ENCODE measurements at regions not wholly inside any gene's neighbourhood (a gene's known extent, or its start where the extent isn't known, plus 50 kb on each side); places are given as distances from the start of the nearest gene placed in this dataset.

DNA sequence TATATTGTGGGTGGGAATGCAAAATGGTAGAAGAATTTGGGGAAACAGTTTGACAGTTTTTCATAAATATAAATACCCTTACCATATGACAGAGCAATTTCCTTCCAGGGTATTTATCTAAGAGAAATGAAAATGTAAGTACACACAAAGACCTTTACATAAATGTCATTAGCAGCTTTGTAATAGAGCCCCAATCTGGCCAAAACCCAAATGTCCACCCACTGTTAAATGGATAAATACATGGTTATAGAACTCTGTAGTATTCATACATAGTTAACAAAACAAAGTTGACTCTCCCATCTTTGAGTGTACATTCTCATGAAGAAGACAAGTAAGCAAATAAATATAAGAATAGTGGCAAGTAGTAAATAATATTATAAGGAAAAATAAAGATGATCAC lies 514.8 kb upstream of the NOX3 start:
- no peak for FAIRE-seq

DNA sequence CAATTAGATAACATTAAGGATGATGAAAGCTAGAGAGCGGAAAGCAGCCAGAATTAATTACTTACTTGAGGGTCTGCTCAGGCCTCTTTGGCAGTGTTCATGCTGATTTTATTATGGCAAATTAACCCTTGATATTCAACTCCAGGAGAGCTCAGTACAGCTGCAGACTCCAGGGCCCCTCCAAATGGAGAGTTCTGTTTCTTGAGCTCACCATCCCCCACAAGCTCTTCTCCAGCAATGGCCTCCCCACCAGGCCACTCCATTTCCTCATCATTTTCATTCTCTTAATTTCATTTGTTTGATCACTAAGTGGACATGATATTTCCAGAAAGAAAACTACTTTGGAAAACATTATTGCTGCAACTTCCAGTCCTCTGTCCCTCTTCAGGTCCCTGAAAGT lies 513.3 kb upstream of the NOX3 start:
- no peak for FAIRE-seq

DNA sequence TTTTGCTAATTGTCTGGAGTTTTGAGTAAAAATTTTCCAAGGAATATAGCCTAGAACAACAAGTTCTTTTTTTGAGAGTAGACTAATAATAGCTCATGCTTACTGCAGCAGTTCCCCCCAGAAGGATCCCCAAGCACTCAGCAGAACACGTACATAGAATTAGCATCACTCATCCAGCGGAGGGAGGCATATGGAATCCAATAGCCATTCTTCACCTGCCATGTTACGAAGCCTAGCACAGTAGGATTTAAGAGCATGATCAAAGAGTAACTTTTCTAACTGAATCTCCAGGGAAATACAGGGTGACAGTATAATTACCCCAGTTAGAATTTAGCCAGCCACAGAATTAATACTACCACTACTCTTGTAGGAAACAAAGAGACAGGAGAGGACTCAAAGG lies 511.7 kb upstream of the NOX3 start:
- no peak for FAIRE-seq

DNA sequence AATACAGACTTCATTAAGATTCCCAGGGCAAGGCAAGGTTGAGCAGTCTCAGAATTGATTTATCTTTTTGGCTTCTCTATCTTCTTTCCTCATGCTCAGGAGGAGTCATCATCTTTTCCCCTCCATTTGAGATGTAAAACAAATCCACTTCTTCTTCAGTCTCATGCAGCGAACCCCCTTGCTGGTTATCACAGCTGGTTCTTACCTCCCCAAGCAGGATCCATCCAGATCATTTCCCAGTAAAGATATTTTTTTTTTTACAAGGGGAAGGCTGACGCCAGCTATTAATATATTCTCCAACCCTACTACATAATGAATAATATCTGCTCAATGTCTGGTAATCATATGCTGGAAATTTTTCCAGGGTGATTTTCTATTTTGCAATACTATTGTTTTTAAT lies 508.9 kb upstream of the NOX3 start:
- FAIRE-seq = no peak

DNA sequence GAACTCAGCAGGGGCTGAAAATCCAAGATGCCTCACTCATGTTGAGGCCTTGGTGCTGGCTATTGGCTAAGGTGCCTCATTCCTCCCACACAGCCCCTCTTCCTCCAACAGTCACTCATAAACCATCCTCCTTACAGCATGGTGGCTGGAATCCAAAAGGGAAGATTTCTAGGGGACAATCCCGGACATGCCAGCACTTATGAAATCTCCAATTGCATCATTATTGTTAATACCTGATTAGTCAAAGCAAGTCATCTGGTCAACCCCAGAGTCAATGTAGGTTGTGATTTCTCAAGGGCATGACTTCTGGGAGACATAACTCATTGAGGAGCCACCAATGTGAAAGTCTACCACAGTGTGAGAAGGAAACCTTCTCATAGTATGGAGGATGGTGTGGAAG lies 506.6 kb upstream of the NOX3 start:
- no peak for FAIRE-seq

DNA sequence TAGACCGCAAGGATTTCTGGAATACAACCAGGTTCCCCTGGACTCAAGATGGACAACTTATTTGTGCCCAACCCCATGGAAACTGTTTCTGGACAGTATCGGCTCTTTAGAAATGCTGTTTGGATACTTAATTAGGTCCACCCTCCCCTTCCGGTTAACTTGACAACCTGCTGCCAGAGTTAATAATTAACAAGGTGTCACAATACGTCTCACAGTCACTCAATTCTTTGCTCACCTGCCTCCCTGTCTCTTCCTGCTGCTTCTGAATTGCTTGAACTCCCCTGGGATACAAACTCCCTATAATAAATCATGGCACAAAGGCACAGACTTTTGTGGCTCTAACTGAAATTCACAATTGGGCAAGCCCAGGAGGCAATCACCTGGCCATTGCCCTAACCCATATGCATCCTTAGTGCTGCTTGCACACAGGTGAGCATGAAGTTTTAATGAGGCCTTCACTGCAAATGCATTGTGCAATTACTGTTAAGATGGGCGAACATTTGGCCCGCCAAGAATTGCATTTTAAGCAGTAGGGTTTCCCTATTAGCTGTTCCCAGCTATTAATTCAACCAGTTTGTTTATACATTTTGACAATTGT lies 504.4 kb upstream of the NOX3 start:
- no peak for FAIRE-seq

DNA sequence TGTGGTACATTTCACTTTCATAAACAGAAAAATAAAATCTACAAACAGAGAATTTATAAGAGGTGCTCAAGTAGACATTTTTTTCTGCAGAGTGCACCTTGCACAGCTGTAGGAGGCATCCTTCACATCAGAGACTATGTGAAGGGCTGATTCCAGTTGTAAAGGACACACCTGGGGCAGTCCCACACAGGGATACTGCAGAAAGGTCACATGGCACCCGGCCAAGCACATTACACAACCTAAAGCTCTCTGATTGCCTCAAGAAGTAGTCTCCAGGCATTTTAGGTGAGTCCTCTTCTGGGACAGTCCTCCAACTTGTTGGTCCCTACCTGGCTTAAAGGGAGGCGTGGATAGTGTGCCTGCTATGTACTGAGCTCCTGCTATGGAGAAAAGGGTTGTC lies 502.9 kb upstream of the NOX3 start:
- no peak for FAIRE-seq

DNA sequence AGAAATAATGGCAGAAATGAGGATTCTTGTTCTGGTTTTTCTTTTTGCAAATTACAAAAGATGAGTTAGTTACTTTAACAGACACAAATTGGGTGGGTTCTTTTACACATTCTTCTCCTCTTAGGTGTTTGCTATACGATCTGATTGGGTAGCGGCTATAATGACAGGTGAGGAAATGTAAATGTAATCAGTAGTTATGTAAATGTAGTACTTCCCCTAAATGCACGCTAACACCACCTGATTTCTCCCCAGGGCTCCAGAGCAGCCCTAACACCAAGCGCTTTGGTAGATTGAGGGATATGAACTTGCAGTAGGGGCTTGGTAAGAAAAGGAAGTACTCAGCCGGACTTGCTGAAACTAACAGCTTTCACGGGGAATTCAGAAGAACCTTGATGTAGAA lies 499.4 kb upstream of the NOX3 start:
- FAIRE-seq = no peak

DNA sequence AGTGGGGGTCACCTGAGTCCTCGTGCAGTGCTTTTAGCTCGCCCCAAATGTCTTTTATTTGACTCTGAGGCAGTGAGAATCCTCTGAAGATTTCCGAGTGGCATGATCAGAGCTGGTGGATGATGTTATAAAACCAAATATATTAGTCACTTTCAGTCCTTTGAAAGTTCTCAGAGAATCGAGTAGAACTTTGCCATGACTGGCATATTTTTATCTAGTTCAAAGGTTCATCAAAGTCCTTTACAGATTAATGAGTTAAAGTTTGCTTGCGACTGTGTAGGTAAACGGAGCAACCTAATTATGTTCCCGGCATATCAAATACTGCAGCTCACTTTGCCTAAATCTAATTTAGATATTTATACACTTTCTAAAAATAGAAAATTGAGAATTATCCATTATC lies 498.5 kb upstream of the NOX3 start:
- no peak for FAIRE-seq

DNA sequence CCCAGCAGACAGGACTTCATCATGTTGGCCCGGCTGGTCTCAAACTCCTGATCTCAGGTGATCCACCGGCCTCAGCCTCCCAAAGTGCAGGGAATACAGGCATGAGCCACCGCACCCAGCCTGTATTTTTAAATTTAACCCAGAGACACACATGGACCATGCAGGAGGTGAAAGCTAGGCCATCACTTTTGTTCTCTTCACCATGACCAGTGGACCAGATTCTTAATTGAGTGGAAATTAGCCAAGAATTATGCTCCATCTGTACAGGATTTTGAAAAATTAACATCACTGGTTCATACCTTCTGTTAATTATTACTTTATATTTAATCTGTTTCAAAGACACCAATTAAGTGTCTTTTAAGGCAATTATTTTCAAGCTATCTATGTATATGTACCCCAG lies 493.6 kb upstream of the NOX3 start:
- no peak for FAIRE-seq

DNA sequence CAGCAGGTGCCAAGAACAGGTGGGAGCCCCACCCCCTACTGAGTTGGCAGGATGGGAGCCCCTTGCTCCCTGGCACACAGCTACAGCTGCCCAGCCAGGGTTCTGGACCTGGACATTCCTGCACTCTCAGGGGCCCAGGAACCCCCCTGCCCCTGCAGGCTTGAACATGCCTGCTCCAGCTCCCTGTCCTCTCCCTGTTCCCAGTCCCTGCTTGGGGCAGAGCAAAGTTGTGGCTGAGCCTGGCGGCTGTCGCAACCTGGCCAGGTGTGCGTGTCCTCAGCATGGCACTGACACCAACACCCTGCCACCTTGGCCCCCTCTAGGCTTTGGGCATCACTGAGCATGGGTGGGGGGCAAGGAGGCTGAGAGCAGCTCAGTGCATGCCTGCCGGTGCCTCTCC lies 491.2 kb upstream of the NOX3 start:
- no peak for FAIRE-seq

DNA sequence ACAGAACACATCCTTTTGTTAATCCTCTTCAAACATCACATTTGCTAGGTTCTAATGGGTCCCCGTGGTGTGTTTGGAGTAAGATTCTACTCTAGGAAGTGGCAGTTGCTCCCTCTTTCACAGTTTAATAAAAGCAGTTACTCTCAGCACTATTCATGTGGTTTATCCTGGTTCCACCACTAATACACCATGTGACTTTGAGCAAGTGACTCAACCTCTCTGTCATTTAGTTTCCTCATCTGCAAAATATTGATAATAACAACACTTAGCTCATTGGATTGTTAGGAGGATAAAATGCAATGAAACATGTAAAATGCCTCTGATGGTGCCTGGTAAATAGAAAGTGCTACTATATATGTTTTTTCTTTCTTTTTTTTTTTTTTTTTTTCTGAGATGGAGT lies 488.0 kb upstream of the NOX3 start:
- FAIRE-seq = peak; percentile 49

DNA sequence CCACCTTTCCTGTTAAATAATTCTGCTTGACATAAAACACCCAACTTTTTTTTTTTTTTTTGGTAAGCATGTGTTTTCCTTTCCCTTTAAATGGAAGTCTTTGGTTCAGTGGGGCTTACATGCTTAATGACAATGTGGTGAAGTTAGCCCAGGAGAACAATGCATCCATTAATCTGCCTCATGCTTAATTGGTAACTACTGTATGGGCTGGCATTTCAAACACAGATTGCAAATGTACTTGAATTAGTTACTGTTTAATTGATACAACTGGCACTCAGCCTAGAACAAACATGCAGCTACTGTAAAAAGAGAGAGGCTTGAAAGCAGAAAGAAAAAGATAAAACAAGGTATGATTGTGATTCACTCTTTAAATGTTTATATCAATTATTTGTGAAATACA lies 483.6 kb upstream of the NOX3 start:
- peak; percentile 79 for FAIRE-seq

DNA sequence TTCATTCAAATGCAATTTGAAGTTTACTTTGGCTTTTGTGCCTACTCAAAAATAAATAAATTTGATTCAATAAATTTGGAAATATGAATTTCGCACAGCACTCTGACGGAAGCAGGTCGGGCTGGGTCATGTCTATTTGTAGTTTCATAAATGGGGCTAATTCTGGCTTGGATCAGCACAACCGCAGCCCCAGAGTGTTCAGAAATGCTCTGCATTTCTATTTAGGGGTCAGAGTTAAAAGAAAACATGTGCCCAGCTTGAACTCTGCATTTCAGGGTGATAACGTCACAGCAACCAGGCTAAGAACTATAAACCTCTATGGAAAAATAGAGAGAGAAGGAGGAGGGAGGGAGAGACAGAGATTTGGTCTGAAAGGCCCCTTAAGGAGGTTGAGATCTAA lies 480.9 kb upstream of the NOX3 start:
- no peak for FAIRE-seq

DNA sequence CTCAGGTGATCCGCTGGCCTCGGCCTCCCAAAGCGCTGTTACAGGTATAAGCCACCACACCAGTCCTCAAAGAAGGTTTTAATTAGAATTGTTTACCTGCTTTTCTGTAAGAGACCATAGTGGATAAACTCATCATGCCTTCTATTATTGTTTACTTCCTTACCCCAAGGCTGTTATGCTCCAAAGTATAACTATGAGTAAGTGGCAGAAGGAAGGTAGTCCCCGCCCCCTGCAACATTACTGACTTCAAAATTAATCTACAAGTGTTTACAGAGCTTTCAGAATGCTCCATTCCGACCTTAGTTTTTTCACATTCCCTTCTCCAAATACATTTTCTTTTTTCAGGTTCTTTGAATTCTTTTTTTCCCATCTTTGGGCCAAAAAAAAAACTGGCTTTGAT lies 480.5 kb upstream of the NOX3 start:
- no peak for FAIRE-seq

DNA sequence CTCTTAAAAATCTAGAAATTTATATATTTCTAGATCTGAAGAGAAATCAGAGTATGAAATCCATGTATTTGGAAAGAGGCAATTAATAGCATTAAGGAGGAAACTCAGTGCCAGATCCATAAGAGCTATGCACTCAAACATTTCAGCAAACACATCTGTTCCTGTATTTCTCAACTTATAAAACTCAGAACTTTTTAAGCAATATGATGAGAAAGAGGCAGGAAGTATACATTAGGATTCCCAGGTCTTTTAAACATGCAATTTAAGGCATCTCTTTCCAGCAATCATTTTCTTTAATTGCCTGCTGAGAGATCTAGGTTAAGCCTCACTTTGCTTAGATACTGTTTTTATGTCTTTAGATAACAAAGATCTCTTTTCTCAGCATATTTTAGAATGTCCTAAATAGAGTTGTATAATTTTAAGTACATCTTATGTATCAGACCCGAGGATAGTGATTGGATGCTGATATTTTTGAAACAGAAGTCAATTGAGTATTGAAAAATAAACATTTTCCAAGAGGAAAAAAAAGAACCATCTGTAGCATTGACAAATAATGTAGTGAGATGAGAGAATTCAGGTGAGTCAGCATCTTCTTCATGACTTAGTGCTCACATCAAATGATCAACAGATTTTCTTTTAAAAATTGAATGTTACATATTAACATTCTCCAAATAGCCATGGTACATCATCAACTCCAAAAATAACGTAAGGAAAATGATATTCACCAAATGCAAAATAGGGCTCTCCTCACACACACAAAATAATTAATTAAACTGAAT lies 461.4 kb upstream of the NOX3 start:
- FAIRE-seq = no peak

DNA sequence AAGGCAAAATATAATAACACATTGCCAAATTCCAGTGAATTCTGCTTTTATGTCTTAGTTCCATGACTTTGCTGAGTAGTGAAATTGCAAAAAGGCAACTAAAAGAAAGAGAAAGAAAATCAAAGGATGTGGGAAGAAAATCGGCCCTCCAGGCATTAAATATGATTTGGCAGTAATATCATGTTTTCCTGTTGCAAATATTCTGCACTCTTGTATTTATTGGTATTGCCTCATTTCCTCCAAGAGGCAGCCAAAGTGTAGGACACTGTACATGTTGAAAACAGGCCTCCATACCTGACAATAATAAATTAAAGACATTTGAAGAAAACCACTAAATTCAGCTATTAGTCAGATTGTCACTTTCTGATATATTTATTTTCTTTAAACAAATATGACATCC lies 460.0 kb upstream of the NOX3 start:
- FAIRE-seq = no peak

DNA sequence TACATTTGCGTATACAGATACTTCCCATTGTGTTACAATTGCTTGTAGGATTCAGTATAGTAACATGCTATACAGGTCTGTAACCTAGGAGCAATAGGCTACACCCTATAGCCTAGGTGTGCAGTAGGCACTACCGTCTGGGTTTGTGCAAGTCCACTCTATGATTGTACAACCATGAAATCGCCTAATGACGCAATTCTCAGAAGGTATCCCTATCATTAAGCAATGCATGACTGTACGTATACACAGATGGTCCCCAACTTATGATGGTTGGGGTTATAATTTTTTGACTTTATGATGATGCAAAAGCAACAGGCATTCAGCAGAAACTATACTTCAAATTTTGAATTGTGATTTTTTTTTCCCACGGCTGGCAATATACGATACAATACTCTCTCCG lies 458.2 kb upstream of the NOX3 start:
- FAIRE-seq = no peak

DNA sequence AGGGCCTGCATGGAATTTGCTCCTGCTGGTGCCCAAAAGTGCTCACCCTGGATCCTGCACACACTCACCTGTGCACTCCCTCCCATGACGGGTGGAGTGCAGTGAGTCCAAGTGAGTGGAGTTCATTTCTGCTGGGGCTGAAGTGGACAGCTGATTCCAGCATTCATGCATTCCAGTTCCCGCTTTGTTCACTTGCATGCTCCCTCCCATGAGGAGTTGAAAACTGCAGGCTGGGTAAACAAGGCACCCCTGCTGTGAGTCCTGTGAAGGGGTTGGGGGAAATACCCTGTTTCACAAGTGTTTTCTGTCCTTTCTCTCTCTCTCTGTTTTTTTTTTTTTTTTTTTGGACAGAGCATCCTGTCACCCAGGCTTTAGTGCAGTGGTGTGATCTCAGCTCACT lies 454.1 kb upstream of the NOX3 start:
- no peak for FAIRE-seq

DNA sequence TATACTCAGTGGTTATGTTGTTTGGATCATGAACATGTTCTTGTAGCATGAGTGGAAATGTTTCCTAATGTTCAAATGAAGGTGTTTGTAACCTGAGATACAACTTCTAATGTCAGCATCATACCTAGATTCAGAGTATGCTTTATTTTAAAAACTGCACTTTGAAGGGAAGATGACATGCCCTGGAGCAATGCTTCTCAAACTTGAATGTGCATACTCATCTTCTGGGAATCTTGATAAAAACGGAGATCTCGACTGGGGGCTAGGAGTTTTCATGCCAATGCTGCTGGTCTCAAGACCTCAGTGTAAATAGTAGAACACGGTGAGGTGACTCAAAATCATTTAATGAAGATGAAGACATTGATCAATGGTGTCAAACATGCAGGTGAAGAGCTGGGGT lies 440.0 kb upstream of the NOX3 start:
- FAIRE-seq = no peak

DNA sequence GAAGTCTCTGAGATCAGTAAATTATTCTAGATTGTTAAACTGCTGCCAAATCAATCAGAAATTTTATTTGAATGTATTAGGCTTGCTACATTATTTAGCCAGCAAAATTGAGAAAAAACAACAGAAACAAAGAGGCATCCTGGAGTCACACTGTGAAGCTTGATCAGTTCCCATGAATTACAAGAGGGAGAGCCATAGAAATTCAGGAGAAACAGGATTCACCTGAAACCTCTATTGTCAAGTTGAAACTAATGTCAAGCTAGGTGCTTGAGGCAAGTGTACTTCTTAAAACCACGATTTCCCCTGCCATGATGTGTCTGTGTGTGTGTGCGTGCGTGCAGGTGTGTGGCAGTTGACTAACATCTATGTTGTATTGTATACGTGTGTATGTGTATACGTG lies 439.1 kb upstream of the NOX3 start:
- FAIRE-seq = no peak

DNA sequence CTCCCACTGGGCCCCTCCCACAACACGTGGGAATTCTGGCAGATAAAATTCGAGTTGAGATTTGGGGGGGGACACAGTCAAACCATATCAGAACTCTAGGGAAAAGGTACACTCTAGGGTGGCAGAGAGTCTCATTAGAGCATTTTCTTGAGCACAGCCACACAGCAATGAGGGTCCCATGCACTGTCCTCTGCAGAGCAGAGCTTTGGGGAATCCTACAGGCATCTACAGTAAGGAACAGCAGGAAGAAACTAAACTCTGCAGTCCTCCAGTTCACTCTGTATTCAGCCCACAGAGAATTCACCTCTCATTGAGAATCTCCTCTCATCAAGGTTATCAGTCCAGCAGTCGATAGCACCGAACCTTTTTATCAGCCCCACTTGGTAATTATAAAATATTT lies 438.6 kb upstream of the NOX3 start:
- no peak for FAIRE-seq

DNA sequence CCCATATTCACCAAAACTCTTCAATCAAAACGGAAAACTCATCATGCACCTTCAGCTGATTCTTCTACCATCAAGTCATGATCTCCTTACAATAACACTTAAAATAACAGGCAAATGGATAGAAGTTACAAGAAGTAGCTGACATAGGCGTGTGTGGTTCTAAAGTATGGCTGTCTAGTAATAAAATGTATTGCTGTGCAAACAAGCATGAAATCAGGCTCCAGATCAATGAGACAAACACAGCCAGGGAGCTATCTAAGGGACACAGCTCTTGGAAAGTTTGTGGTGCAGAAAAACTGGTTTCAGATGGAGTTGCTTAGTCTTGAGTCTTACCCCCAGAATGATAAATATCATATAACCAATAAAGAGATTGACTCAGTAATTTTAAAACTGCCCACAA lies 434.8 kb upstream of the NOX3 start:
- FAIRE-seq = no peak

DNA sequence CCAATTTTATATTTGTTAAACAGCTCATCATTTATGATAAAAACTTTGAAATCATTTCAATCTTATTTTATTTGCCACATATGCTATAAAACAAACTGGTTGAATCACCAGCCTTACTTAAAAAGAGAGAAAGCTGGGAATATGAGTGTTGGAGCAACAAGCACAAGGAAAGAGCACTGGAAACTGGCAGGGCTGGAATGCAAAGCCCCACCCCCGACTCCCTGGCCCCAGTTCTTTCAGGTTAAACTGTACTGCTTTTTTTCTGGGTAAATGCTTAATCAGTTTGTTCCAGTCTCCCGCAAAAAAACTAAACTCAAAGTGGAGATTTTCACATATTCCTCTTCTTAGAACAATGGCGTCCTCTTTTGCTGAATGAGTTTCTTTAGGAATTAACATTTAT lies 433.8 kb upstream of the NOX3 start:
- no peak for FAIRE-seq

DNA sequence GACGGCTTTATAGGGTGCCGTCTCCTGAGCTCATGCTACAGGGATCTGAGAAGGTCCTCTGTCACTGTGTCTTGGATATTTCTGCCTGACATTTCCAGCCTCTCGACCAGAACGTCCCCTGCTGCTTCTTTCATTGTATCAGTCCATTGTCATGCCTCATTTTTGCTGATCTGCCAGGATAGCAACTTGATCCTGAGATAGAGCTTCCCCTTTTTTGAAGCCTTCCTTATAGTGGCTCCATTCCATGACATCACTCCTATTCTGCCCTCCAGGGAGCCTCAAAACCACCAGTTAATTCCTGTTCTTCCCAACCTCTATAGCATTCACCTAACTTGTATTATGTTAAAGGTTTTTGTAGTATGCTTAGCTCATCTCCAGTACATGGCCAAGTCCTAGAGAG lies 431.8 kb upstream of the NOX3 start:
- no peak for FAIRE-seq

Measured in islet of Langerhans (tissue), 1 donor.